GM18951 (cell line): ENCODE measurements at regions not wholly inside any gene's neighbourhood (a gene's known extent, or its start where the extent isn't known, plus 50 kb on each side); places are given as distances from the start of the nearest gene placed in this dataset.

ENCODE experiments used
- POLR2A ChIP-seq: IDR thresholded peaks from 4 replicates; pipeline ENCODE4 v1.6.1; 2011; ENCODE audit warnings: mild to moderate bottlenecking; ENCODE audit not compliant: insufficient read length, insufficient read depth; ENCODE audit errors: extremely low read depth
- in situ Hi-C: fragments of 300-500 bp; cut with MboI; formaldehyde crosslinking; loops from one replicate; pipeline ENCODE4 v1.12.0; 2022; ENCODE audit warnings: low sequenced_read_pairs, mixed read lengths, inconsistent platforms; ENCODE audit not compliant: unreplicated experiment

DNA sequence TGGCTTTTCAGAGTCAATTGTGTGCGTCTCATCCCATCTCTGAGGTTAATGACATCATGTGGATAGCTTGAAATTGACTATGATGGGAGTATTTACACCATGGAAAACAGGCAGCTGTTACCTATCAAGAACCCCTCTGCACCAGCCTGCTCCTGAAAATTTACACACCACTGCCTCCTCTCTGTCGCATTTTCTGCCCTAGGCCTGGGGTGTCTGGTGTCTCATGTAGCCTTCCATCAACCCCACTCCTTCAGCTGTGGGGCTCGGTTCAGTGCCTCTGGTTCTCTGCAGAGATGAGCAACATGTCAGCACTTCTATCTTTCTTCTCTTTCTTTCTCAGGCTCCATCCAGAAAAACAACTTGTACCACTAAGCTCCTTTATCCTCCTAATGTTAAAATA lies 600.5 kb downstream of the TYW1 start:
- in situ Hi-C loops, result no loop called here

DNA sequence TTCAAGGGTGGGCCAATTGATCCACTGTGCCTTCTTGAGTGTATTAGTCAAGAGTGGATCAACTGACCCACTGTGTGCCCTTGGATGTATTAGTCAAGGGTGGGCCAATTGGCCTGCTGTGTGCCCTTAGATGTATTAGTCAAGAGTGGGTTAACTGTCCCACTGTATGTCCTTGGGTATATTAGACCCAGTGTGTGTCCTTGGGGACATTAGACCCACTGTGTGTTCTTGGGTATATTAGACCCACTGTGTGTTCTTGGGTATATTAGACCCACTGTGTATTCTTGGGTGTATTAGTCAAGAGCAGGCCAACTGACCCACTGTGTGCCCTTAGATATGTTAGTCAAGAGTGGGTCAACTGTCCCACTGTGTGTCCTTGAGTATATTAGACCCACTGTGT lies 601.8 kb downstream of the TYW1 start:
- in situ Hi-C loops, result no loop called here
- no peak for TF ChIP-seq POLR2A

More for the DNA sequence above, 600.5 kb downstream of the TYW1 start:
- TF ChIP-seq POLR2A, result no peak

DNA sequence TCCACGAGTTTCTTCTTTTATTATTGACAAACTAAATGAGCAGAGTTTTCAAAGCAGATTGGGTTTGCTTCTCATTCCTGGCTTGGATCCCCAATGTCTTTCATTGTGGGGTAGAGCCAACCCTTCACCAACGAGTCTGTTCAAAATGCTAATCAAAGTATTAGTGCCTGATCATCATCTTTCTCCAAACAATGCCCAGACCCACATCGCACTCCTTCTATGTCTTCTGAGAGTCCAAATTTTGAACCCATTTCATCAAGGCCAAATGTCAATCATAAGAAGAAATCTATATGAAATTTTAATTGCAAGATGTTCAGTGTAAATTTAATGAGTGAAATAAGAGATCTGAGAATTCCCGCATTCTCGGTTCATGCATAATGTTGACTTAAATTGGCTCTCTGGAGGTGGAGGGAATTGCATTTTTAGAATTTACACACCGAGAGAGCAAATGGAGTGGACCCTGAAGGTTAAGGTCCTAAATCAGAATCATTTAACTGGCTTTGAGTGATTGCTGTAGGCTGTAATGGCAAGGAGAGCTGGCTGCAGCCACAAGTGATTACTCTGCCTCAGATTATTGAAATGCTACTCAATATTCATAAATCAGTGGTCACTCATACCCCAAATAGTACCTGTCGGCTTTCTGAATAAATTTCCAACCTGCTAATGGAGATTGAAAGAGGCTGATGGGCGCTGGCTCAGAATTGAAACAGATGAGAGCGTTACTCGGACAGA lies 602.9 kb downstream of the TYW1 start:
- no peak for TF ChIP-seq POLR2A
- in situ Hi-C loops, result no loop called here

DNA sequence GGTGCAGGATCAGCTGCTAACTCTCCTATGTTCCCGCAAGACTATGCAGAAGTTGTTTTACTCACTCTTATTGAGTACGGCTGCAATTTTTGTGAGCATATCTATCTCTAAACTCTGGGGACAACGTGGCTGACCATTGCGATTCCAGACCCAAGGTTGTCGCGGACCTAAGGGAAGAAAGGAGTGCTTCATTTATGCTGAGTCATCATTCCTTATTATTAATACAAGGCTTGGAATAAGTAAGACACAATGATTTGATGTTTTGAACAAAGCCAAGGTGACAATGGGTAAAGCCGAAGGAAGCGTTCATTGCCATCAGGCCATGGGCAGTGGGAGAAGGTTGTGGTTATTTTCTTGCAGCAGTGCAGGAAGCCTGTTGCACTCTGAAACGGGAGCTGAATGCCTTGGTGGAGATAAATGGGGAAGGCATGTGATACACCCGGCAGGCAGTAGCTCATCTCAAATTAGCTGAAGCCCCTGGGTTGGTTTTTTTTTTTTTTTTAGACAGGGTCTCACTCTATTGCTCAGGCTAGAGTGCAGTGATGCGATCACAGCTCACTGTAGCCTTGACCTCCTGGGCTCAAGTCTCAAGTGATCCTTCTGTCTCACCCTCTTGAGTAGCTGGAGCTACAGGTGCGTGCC lies 605.7 kb downstream of the TYW1 start:
- TF ChIP-seq POLR2A, result no peak
- in situ Hi-C loops, result no loop called here

DNA sequence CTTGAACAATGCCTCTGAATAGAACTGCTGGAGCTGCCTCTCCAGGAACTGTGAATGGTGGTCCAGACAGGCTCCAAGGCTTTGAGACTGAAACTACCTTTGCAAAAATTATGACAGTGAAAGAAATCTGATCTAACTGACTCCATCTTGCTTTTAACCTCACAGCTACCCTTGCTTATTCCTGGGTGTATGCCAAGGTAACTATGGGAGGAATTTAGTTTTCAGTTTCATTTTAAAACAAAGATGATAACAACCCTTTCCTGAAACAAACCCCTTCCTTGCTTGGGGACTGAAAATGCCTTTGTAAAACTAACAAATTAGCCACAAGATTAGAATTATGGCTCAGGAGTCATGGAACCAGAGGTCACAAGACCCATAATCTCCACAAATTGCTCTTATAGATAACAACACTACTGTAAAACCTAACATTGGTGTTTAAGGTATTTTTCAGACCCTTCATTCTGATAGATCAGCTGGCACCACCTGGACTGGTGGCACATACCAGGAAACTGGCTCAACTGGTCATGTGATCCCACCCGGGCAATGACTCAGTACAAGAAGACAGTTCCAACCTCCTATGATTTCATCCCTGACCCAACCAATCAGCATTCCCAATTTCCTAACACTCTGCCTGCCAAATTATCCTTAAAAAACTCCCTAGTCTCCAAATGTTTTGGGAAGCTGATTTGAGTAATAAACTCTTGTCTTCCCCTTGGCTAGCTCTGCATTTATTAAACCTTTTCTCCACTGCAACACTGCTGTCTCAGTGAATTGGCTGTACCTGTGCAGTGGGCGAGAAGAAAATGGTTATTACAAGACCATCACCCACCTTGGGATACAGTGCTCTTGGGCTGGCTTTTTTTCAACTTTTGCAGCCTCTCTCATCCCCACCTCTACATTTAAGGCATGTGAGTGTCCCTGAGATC lies 608.1 kb downstream of the TYW1 start:
- TF ChIP-seq POLR2A, result no peak
- in situ Hi-C loops, result no loop called here

DNA sequence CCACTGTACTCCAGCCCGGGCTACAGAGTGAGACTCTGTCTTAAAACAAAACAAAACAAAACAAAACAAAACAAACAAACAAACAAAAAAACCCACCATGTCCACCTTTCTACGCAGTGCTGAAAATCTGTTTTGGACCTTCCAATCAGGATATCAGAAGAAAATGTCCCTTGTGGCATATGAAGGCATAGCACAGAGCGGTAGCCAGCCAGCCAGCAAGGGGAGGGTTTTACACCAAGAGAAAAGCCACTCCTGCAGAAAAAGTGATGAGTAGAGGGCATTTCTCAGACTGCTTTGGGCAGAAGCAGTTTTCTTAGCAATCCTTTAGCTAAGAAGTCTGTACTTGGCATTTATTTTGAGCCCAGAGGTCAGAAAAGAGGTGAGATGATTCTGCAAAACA lies 612.2 kb downstream of the TYW1 start:
- in situ Hi-C loops, result no loop called here
- no peak for TF ChIP-seq POLR2A

DNA sequence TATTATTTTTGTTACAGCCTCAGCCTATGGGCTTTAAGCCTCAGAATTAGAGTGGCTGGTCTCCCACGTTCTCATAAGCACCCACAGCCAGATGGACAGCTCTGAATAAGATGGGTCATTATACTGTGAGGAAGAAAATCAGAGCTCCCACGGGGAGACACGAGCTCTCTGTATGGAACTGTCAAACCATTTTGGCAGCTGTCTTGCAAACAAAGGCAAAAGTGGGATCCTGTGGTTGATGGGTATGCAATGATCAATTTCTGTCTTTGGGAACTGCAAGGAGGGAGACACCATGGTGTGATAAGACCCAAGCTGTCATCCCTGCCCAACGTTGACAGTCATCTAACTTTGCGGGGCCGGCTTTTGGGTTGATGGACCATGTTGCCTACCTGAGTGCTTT lies 614.3 kb downstream of the TYW1 start:
- in situ Hi-C loops, result no loop called here

DNA sequence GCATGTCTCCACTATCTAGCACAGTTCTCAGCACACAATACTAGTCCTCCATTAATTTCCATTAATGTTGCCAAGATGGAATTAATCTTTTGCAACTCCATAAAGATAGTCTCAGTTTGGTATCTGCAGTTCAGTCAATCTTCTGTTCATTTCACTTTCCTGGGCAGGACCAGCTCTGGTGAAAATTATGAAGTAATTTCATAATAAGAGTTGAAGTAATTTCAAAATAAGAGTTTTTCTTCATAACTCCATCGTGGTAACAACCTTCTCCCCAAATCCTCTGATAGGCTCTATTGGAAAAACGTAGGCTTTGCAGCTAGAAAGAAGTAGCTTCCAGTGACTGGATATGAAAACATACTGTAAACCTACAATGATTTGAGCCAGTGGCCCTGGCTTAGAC lies 618.2 kb downstream of the TYW1 start:
- in situ Hi-C loops, result no loop called here
- no peak for TF ChIP-seq POLR2A

More for the DNA sequence above, 614.3 kb downstream of the TYW1 start:
- no peak for TF ChIP-seq POLR2A

DNA sequence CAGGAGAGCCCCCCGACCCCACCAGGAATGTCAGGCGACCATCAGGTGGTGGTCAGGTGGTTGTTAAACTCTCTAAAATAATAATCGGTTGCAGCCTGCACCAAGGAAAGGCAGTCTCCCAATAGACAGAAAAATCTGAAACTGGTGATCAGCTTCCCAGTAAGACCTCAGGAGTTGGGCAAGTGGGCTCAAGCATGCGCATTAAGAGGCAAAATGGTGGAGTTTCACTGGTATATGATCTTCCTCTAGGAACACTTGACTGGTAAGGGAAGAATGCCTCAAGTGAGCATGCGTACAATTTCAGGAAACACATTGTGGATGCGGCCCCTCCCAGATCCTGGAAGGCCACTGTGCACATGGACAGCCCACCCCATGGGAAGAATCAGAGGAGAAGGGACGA lies 619.9 kb downstream of the TYW1 start:
- TF ChIP-seq POLR2A, result no peak

DNA sequence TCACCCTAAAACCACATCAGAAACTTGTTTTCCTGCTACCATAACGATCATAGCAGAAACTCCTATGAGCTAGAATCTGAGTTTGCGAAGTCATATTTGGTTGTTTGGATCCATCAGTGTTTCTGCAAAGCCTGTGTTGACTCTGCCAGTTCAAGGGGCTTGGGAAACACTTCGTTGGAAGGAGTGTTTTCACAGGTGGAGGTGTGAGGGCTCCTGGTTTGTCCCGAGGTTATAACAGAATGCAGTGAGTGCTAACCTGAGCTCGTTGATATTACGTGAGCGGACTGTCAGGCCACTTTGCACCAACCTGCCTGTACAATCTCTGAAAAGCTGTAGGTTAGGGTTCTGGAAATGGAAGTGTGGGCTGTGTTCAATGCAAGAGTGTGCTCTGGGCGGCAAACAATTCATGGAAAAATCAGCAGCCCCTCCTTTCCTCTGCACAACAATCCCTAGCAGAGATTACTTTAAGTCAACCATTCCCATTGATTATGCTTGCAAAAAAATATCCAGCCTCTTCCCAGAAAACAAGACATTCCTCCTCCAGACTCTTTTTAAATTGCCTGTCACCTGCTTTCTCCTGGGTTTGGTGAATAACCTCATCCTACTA lies 622.0 kb downstream of the TYW1 start:
- no peak for TF ChIP-seq POLR2A
- in situ Hi-C loops, result no loop called here

More for the DNA sequence above, 619.9 kb downstream of the TYW1 start:
- in situ Hi-C loops, result no loop called here

DNA sequence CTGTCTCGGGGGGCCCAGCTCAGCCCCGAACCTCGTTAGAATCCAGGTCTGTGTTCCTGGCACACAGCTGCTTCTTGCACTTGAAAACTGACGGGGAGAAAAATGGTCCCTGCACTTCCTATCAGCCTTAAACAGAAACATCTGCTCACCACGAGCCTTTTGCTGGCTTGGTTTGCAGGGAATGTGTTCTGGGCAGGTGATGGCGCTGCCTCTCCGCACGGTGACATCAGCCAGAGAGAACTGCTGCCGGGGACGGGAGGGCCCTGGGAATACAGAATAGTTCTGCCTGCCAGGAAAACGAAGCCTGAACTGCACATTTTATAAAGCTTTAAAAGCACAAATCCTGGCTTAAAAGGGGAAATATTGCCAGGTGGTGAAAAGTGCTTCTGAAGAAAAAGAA lies 622.5 kb downstream of the TYW1 start:
- in situ Hi-C loops, result no loop called here
- no peak for TF ChIP-seq POLR2A

DNA sequence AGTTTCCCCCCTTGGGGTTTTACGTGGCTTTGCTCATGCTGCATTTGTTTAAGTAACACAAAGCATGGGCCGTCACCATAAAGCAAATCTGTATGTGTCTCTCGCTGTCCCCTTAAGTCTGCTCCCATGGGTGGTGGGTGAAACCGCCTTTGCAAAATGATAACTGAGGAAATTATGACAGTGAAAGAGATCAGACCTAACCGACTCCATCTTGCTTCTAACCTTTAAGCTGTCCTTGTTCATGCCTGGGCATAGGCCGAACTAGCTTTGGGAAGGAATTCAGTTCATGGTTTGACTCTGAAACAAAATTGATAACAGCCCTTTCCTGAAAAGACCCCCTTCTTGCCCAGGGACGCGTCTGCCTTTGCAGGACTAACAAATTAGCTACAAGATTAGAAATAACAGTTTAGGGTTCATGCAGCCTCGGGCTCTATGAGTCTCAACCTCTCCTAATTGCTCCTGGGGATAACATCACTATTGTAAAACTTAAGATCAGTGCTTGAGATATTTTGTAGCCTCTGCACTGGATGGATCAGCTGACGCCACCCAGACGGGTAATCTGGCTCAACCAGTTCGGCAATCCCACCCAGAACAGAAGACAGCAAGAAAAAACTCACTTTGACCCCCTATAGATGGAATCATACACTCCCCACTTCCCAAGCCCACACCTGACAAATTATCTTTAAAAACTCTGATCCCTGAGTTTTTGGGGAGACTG lies 623.7 kb downstream of the TYW1 start:
- in situ Hi-C loops, result no loop called here
- TF ChIP-seq POLR2A, result no peak
